ENCODE measurements at regions not wholly inside any gene's neighbourhood (a gene's known extent, or its start where the extent isn't known, plus 50 kb on each side); places are given as distances from the start of the nearest gene placed in this dataset.

DNA sequence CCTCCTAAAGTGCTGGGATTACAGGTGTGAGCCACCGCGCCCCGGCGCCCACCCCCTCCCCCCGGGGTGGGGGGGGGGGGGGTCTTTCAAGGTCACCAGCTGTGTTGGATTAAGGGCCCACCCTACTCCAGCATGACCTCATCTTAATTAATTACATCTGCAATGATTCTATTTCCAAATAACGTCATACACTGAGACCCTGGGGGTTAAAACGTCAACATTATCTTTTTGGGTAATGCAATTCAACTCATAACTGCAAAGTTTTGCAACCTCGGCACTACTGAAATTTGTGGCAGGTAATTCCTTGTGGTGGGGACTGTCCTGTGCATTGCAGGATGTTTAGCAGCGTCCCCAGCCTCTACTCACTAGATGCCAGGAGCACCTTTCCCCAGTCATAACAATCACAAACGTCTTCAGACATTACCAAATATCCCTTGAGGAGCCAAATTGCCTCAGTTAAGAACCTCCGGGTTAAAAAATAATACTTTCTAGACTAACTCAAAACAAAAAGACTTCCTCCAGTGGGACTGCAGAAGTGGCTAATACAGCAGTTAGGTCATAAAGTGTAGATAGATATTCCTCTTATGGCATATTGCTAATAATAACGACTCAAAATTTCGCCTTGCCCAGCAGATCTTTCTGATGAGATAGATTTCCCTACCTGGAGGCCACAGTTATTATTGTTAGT, 233.0 kb upstream of the KAZN start:
- Histone ChIP-seq H3K4me2 (ENCODE audit: low read depth, low read length, poor library complexity, severe bottlenecking) (no peak overlapping the region), H3K4me3 (ENCODE audit: insufficient read depth, low read length, poor library complexity, severe bottlenecking) (no peak overlapping the region), H3K9me2 (replicated peaks; ENCODE audit: insufficient read depth, low read length) (no peaks in the 10 kb centered on the region), H3K27ac (ENCODE audit: low read depth, low read length) (no peak overlapping the region), H3K27me3 (ENCODE audit: low read length) (no peaks in the 10 kb centered on the region), H3K36me3 (ENCODE audit: low read length) (no peaks in the 10 kb centered on the region), H3K9ac (ENCODE audit: low read length) (no peak overlapping the region), H2AFZ (ENCODE audit: low read depth, low read length, severe bottlenecking) (no peak overlapping the region), H3K79me2 (ENCODE audit: insufficient read depth, low read length) (no peaks in the 10 kb centered on the region), H3F3A (ENCODE audit: insufficient read depth) (no peaks in the 10 kb centered on the region), H3K9me3 (ENCODE audit: insufficient read depth, low read length) (no peaks in the 10 kb centered on the region), H4K20me1 (ENCODE audit: low read depth, low read length) (no peaks in the 10 kb centered on the region)
- TF ChIP-seq, protein P1, sequence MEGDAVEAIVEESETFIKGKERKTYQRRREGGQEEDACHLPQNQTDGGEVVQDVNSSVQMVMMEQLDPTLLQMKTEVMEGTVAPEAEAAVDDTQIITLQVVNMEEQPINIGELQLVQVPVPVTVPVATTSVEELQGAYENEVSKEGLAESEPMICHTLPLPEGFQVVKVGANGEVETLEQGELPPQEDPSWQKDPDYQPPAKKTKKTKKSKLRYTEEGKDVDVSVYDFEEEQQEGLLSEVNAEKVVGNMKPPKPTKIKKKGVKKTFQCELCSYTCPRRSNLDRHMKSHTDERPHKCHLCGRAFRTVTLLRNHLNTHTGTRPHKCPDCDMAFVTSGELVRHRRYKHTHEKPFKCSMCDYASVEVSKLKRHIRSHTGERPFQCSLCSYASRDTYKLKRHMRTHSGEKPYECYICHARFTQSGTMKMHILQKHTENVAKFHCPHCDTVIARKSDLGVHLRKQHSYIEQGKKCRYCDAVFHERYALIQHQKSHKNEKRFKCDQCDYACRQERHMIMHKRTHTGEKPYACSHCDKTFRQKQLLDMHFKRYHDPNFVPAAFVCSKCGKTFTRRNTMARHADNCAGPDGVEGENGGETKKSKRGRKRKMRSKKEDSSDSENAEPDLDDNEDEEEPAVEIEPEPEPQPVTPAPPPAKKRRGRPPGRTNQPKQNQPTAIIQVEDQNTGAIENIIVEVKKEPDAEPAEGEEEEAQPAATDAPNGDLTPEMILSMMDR (IDR thresholded peaks at IDR 0.05; ENCODE audit: insufficient read depth, low read length, poor library complexity, severe bottlenecking): no peak
- no peak for TF ChIP-seq EZH2phosphoT487 (conservative IDR thresholded peaks at IDR 0.05; ENCODE audit: low read length)

DNA sequence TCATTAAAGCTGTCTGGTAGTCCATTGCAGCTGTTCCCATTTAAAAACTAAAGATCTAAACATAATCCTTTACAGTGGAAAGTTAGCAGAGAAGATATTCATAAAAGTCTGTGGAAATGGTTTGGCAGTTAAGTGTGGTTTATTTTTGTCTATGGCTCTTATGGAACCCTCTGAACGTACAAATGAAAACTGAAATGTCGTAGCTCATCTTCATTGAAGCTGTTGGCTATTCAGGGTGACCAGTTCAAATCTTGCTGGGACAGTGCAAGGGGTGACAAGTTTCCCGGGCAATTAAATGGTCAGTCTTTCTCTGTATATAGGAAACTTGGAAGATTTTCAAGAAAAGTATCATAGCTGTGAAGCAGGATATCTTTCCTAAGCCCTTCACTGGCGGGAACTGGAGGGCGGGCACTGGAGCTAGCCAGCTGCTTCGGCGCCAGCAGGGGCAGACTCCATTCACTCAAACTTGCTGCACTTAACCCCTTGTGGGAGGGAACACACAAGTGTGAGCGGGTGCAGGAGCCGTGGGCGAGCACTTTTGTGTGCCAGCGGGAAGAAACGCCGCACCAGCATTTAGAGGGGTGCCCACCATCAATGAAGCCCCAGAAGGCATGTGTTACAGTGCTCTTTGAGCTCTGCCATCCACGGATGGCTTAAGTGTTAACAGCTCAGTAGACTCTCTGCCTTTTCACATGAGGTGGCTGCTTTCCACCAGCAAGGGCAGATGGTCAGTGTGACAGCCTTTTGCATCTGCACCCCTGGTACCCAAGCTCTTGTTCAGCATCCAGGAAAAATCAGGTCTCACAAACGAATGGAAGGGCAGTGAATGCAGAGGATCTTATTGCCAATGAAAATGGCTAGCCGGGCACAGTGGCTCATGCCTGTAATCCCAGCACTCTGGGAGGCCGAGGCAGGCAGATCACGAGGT, 232.1 kb upstream of the KAZN start:
- Histone ChIP-seq H3K9me2 (replicated peaks; ENCODE audit: insufficient read depth, low read length) (no peaks in the 10 kb centered on the region), H3K36me3 (ENCODE audit: low read length) (no peaks in the 10 kb centered on the region), H3K27me3 (ENCODE audit: low read length) (no peaks in the 10 kb centered on the region), H3K4me2 (ENCODE audit: low read depth, low read length, poor library complexity, severe bottlenecking) (no peak overlapping the region), H2AFZ (ENCODE audit: low read depth, low read length, severe bottlenecking) (no peak overlapping the region), H3K79me2 (ENCODE audit: insufficient read depth, low read length) (no peaks in the 10 kb centered on the region), H3K9me3 (ENCODE audit: insufficient read depth, low read length) (no peaks in the 10 kb centered on the region), H3K9ac (ENCODE audit: low read length) (no peak overlapping the region), H3K4me3 (ENCODE audit: insufficient read depth, low read length, poor library complexity, severe bottlenecking) (no peak overlapping the region), H3K27ac (ENCODE audit: low read depth, low read length) (no peak overlapping the region), H4K20me1 (ENCODE audit: low read depth, low read length) (no peaks in the 10 kb centered on the region), H3F3A (ENCODE audit: insufficient read depth) (no peaks in the 10 kb centered on the region)
- TF ChIP-seq, protein P1 (IDR thresholded peaks at IDR 0.05; ENCODE audit: insufficient read depth, low read length, poor library complexity, severe bottlenecking): no peak
- TF ChIP-seq EZH2phosphoT487 (conservative IDR thresholded peaks at IDR 0.05; ENCODE audit: low read length): no peak

GRCh38 chr1:14367451-14367850, 231.0 kb upstream of the KAZN start:
- no peaks in the 10 kb centered on the region for H3K27me3 ChIP-seq (ENCODE audit: low read length)
- H4K20me1 ChIP-seq (ENCODE audit: low read depth, low read length): no peaks in the 10 kb centered on the region
- no peaks in the 10 kb centered on the region for H3K79me2 ChIP-seq (ENCODE audit: insufficient read depth, low read length)
- no peaks in the 10 kb centered on the region for H3K9me2 ChIP-seq (replicated peaks; ENCODE audit: insufficient read depth, low read length)
- H3K27ac ChIP-seq (ENCODE audit: low read depth, low read length): no peak overlapping the region
- H2AFZ ChIP-seq (ENCODE audit: low read depth, low read length, severe bottlenecking): no peak overlapping the region
- H3K4me2 ChIP-seq (ENCODE audit: low read depth, low read length, poor library complexity, severe bottlenecking): no peak overlapping the region
- H3K9me3 ChIP-seq (ENCODE audit: insufficient read depth, low read length): no peaks in the 10 kb centered on the region
- H3K9ac ChIP-seq (ENCODE audit: low read length): no peak overlapping the region
- TF ChIP-seq, protein P1 (IDR thresholded peaks at IDR 0.05; ENCODE audit: insufficient read depth, low read length, poor library complexity, severe bottlenecking): no peak
- TF ChIP-seq EZH2phosphoT487 (conservative IDR thresholded peaks at IDR 0.05; ENCODE audit: low read length): no peak
- no peaks in the 10 kb centered on the region for H3F3A ChIP-seq (ENCODE audit: insufficient read depth)
- H3K4me3 ChIP-seq (ENCODE audit: insufficient read depth, low read length, poor library complexity, severe bottlenecking): no peak overlapping the region
- H3K36me3 ChIP-seq (ENCODE audit: low read length): no peaks in the 10 kb centered on the region

Measured in SU-DHL-6 (cell line).